NCI-H2227 treated with DMSO at 0.1 percent for 48 hours (cell line): ENCODE measurements at regions not wholly inside any gene's neighbourhood (a gene's known extent, or its start where the extent isn't known, plus 50 kb on each side); places are given as distances from the start of the nearest gene placed in this dataset.
"Not testable (repeated sequence)": the region's sequence is repeated elsewhere in the genome, so short reads cannot be mapped to it uniquely, and the experiment has no call there.

Experiments used
- DNase-seq: peaks from one replicate; lab custom pipeline; 2025; lab: John Stamatoyannopoulos, UW

DNA sequence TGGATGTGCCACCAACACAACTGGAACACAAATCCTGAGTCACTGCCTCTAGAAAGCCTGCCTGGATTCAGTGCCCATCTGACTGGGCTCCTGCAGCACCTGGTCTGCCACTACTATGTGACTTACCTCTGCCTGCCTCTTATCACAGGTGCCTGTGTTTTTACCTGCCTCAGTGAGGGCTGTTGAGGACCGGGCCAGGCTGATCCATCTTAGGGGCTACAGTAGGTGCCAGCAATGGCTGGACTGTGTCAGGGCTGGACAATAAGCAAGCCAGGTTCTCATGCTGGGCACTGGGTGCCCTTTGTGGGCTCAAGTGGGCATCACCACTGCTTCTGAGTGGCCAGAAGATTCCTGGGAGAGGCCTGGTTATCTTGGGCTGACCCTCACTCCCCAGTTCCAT lies 948.6 kb upstream of the TPTE start:
- DNase-seq, result not testable (repeated sequence)

DNA sequence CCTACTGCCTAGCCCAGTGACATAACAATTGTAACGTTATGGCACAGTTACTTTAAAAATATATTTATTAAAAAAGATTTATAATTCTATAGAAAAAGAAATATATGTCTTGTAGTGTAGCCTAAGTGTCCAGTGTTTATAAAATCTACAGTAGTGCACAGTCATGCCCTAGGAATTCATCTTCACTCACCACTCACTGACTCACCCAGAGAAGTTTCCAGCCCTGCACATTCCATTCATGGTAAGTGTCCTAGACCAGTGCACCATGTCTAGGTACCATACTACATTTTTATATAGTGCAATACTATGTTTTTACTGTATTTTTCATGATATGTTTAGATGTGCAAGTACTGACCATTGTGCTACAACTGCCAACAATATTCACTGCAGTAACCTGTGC lies 947.9 kb upstream of the TPTE start:
- not testable (repeated sequence) for DNase-seq

DNA sequence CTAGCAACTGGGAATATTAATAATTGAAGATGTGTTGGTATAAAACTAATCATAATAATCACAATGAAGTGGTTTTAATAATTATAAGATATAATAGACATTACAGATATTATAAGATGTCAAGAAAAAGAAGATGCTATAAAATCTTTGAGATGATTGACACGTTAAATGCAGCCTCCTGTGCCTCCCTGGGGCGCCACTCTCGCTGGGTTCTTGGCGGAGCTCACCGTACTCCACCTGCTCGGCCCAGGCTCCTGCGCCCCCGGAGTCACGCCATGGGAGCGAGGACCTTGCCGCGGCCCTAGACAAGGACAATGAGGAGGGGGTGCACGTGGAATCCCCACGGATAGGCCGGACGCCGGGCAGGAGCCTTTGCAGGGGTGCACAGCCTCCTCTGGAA lies 942.1 kb upstream of the TPTE start:
- not testable (repeated sequence) for DNase-seq

DNA sequence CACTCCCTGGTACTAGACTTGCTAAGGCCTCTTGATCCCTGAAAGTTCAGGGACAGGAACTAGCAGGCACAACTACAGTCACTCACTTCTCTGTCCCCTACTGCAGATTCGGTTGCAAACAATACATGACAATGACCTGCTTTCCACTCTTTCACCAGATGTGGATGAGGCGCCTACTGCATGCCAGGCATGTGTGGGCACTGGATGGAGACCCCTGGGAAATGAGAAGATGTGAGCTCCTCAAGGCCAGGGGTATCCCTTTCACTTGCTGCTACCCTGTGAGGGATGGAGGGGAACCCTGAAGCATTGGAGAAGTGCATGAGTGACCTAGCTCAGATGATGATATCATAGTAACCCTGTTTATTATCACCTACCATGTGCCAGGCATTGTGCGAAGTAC lies 933.4 kb upstream of the TPTE start:
- not testable (repeated sequence) for DNase-seq

DNA sequence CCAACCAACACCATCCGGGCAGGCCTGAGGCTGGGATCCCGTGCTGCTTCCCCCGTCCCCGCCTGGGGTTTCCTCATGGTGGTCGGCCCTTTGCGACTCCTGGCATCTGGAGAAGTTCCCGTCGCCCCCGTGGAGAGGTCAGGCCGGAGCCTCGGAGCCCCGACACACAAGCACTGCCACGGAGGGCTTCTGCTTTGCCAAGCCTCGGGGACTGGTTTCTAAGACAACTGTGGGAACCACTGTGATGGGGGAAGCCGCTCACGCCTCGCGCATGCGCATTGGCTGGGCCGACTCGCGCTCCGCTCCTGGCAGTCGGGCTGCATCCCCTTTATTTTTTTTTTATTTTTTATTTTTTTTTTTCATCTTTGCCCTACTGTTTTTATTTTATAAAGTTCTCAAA lies 928.8 kb upstream of the TPTE start:
- not testable (repeated sequence) for DNase-seq

DNA sequence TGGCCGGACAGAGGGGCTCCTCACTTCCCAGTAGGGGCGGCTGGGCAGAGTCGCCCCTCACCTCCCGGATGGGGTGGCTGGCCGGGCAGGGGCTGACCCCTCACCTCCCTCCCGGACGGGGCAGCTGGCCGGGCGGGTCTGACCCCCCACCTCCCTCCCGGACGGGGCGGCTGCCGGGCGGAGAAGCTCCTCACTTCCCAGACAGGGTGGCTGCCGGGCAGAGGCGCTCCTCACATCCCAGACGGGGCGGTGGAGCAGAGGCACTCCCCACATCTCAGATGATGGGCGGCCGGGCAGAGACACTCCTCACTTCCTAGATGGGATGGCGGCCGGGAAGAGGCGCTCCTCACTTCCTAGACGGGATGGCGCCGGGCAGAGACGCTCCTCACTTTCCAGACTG lies 927.7 kb upstream of the TPTE start:
- not testable (repeated sequence) for DNase-seq

DNA sequence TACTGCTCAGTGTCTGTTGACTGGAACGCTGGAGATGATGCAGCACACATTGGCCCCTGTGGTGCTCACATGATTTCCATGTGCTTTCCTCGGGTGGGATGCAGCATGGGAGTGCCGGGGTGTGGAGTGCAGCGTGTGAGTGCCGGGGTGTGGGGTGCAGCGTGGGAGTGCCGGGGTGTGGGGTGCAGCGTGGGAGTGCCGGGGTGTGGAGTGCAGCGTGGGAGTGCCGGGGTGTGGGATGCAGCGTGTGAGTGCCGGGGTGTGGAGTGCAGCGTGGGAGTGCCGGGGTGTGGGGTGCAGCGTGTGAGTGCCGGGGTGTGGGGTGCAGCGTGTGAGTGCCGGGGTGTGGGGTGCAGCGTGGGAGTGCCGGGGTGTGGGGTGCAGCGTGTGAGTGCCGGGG lies 907.4 kb upstream of the TPTE start:
- DNase-seq, result not testable (repeated sequence)

DNA sequence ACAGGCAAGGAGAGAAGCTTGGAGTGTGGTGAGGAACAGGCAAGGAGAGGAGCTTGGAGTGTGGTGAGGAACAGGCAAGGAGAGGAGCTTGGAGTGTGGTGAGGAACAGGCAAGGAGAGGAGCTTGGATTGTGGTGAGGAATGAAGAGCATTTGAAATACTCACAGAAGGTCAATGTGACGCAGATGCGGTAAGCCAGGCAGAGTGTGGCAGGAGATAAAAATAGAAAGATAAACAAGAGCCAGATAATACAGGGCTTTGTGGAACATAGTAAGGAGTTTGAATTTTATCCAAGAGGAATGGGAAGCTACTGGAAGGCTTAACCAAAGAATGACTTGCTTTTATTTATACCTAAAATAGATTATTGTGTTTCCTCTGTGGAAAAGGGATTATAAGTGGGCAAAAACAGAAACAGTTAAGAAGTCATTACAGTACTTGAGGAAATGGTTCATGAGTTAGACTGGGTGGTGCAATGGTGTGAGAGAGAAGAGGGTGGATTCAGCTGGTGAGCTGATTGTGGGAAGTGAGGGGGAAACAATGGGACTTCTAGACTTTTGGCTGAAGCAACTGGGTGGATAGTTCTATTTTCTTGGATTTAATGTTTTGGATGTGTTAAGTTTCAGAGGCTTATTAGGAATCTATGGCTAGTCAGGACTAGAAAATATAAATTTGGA lies 900.1 kb upstream of the TPTE start:
- not testable (repeated sequence) for DNase-seq

DNA sequence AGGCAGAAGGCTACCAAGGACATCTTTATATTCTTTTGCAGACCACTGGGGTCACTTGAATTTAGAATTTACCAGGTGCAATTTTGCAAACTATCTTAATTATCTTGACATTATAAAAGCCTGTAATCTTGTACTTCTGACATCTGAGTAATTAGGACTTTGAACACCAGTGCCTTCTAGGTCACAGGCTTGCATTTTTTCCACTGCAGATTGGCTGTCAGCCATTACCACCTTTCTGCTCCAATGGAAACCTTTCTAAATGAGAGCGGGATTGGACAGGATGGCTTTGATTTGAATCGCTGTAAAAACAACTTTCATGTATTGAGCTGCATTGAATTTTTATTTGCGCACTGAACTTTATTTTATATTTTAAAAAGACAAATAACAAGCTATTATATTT lies 893.3 kb upstream of the TPTE start:
- DNase-seq, result not testable (repeated sequence)

DNA sequence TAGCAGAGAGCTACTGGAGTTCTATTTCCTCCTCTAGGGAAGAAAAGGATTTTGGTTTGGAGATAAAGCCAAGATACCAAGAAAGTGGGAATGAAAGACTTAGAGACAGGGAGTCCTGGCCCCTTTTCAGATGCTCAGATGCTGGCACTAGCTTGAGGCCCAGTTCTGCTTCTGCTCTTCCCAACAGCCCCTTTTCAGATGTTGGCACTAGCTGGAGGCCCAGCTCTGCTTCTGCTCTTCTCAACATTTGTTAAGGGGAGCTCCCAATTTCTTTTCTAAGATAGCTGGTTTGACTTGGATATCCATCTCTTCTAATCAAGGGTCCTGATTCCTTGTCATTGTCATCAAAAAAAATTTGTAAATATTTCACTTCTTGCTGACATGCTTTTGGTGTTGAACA lies 874.0 kb upstream of the TPTE start:
- DNase-seq, result not testable (repeated sequence)

DNA sequence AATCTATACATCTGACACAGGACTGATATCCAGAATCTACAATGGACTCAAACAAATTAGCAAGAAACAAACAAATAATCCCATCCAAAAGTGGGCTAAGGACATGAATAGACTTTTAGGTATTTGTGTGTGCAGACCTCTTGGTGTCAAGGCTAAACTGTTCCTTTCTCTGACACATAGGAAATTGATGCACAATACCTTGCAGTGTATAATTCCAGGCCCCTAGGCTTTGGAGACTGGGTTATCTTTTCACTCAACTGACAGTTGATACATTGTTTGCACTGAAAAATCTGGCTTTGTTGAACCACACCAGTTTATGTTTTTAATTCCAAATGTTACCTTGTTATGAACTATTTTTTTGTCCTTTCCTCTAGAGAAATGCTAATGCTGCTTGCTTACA lies 873.1 kb upstream of the TPTE start:
- not testable (repeated sequence) for DNase-seq

DNA sequence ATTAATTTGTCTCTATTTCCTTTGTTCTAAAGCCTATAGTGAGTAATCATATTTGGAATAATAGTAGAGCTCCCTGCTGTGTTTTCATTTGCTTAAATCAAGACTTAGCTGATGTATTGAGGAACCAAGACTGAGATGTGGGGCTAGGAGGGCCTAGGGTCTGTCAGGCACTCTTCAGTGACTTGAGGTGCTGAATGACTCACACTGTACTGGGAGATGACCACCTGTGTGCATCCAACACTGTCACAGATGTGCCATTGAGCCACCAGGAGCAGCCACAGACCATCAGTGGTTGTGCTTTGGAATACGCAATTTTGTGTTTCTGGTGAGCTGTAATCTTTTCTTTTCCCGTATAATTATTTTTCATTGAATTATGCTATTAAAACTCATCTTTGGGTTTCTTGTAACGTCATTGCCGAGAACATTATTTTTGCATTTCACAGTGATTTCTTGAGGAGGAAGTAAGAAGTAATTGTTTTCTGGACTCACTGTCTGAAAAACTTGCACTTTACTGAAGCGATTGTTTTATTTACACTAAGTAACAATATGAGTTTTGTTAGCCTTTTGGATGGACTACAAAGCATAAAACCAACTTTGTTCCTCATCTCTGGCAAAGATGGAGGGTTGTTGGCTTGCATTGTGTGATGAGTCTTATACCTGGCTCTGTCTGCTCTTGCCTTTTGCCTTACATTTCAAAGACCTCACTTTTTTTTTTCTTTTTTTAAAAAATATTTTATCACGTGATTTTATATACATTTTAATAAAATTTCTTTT lies 872.2 kb upstream of the TPTE start:
- not testable (repeated sequence) for DNase-seq

DNA sequence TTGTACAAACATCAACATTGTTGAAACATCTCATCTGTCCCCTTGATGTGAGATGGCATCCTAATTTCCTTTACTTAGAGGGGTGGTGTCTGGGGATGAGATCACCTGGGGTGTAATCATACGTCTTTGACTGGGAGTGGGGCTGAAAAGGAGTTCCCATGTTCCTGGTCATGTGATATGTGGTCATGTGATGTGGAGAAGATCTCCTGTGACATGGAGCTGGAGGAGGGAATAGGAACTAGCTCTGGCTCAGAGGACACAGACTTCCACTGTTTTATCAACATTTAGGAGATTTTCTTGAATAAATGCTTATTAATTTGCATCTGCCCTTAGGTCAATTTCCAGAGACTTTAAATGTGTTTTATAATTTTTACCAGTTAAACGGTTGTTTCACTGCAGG lies 868.6 kb upstream of the TPTE start:
- DNase-seq, result not testable (repeated sequence)

DNA sequence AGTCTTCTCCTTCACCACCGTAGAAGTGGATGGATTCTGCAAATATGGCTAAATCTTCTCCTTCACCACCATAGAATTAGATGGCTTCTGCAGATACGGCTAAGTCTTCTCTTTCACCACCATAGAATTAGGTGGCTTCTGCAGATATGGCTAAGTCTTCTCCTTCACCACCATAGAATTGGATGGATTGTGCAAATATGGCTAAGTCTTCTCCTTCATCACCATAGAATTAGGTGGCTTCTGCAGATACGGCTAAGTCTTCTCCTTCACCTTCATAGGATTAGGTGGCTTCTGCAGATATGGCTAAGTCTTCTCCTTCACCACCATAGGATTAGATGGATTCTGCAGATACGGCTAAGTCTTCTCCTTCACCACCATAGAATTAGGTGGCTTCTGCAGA lies 866.2 kb upstream of the TPTE start:
- DNase-seq, result not testable (repeated sequence)

DNA sequence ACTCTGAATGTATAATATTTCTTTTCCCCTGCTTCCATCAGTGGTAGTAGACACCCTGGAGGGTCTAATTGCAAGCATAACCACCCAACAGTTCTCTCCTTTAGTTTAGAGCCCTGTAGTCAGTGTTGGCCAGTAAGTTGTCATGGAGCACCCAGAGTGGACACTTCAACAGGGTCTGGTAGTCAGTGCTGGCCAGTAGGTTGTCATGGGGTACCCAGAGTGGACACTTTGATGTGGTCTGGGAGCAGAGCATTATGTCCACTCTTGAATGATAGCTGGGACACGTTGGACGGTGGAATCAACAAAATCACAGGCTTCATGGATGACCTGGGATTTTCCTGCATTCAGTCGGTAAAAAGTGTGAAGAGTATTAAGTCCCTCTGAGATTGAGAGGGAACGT lies 864.9 kb upstream of the TPTE start:
- DNase-seq, result not testable (repeated sequence)

DNA sequence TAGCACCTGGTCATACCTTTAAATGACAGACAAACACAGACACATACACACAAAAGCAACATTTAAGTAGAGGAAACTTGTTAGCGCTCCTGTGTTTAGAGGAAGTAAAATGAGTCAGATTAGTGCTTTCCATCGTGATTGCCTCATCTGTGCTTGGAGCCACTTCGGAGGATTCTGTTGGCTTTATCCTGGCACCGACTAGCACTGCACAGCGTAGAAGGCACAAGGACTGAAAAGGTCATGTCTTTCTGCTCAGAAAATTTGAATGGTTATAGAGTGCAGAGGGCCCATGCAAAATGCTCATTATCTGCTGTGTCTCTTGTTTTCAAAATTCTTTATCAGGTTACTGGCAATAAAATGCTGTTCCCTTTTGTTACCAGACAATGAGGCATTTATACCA lies 863.6 kb upstream of the TPTE start:
- not testable (repeated sequence) for DNase-seq

DNA sequence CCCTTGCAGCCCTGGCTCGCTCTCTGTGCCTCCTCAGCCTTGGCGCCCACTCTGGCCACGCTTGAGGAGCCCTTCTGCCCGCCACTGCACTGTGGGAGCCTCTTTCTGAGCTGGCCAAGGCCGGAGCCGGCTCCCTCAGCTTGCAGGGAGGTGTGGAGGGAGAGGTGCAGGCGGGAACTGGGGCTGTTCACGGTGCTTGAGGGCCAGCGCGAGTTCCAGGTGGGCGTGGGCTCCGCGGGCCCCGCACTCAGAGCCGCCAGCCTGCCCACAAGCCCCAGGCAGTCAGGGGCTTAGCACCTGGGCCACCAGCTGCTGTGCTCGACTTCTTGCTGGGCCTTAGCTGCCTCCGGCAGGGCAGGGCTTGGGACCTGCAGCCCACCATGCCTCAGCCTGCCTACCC lies 861.5 kb upstream of the TPTE start:
- DNase-seq, result not testable (repeated sequence)

DNA sequence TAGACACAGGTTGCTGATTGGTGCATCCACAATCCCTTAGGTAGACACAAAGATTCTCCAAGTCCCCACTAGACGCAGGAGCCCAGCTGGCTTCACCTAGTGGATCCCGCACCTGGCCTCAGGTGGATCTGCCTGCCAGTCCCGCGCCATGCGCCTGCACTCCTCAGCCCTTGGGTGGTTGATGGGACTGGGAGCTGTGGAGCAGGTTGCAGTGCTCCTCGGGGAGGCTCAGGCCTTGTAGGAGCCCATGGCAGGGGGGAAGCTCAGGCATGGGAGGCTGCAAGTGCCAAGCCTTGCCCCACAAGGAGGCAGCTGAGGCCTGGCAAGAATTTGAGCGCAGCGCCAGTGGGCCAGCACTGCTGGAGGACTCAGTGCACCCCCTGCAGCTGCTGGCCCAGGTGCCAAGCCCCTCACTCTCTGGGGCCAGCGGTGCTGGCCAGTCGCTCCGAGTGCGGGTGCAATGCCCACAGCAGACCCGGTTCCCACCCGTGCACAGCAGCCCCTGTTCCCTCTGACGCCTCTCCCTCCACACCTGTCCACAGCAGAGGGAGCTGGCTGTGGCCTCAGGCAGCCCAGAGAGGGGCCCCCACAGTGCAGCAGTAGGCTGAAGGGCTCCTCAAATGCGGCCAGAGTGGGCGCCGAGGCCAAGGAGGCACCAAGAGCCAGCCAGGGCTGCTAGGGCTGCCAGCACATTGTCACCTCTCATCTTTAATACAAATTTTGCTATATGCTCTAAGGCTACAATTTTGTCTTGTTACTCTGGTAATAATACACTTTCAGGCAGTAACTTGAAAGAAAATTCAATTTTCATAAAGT lies 857.3 kb upstream of the TPTE start:
- not testable (repeated sequence) for DNase-seq

DNA sequence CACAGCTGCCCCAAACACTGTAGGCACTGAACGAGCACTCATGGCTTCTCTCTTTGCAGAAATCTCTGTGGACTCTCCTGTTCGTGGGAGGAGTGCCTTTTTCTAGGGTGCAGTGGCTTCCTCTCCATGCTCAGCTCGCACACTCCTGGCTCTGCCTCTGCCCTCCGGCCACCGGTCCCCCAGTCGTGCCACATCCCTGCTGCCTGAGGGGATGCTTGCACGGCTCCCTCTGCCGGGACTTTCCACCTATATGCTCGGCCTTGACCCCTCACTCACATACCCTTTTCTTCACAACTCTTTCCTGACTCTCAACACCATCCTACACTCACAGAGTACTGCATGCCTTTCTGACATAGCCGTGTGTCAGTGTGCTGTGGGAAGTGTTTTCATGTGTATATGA lies 845.6 kb upstream of the TPTE start:
- not testable (repeated sequence) for DNase-seq

DNA sequence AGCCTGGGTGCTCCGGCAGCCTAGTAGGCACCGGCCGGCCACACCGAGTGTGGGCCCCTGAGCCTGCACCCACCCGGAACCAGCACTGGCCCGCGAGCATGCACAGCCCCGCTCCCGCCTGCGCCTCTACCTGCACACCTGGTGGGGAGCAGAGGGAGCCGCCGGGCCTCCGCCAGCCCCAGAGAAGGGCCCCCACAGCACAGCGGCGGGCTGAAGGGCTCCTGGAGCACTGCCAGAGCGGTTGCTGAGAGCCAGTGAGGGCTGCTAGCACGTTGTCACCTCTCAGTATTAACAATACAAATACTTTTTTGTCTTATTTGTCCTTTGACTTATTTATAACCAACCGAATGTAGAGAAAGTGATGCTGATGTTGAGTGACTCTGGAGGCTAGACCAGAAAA lies 842.4 kb upstream of the TPTE start:
- DNase-seq, result not testable (repeated sequence)

DNA sequence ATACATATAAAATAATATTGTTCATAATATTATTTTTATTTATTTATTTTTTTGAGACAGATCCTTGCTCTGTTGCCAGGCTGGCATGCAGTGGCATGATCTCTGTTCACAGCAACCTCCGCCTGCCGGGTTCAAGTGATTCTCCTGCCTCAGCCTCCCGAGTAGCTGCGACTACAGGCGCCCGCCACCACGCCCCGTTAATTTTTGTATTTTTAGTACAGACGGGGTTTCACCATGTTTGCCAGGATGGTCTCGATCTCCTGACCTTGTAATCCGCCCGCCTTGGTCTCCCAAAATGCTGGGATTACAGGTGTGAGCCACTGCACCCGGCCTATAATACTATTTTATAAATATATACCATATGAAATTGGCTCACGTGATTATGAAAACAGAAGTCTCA lies 832.4 kb upstream of the TPTE start:
- DNase-seq, result not testable (repeated sequence)

DNA sequence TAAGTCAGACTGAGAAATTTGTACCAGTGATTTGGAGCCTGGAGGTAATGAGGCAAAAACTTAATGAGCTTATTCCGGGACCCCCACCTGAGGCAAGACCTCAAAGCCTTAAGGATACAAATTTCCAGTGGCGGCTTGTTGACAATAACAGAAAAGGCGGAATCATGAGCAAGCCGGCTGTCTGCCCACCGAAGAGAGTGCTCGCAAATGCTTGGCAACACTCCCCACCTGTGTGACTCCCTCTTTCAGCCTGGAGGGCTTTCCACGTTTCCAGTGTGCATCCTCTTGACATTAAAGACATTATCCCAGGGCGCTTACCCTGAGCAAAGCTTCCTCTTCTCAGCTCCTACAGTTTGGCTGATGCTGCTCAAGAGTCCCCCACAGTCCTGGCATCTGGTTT lies 830.4 kb upstream of the TPTE start:
- DNase-seq, result not testable (repeated sequence)

DNA sequence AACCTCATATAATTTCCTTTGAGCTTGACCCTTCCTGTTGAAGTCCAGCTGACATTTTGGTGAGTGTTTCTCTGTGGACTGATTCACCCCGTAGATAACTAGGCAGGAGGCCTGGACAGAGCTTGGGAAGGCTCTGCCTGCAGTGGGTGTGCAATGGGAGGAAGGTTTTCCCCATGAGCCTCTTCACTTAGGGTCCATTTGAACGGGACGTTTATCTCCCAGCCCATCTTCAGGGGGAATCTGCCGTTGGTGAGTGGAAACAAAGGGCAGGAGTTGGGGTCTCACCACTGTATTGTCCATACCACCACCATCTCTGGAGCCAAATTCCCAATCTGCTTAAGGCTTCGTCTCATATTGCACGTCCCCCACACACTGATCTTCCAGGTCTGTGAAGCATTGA lies 825.6 kb upstream of the TPTE start:
- not testable (repeated sequence) for DNase-seq
